ENCODE measurements at regions not wholly inside any gene's neighbourhood (a gene's known extent, or its start where the extent isn't known, plus 50 kb on each side); places are given as distances from the start of the nearest gene placed in this dataset.

DNA sequence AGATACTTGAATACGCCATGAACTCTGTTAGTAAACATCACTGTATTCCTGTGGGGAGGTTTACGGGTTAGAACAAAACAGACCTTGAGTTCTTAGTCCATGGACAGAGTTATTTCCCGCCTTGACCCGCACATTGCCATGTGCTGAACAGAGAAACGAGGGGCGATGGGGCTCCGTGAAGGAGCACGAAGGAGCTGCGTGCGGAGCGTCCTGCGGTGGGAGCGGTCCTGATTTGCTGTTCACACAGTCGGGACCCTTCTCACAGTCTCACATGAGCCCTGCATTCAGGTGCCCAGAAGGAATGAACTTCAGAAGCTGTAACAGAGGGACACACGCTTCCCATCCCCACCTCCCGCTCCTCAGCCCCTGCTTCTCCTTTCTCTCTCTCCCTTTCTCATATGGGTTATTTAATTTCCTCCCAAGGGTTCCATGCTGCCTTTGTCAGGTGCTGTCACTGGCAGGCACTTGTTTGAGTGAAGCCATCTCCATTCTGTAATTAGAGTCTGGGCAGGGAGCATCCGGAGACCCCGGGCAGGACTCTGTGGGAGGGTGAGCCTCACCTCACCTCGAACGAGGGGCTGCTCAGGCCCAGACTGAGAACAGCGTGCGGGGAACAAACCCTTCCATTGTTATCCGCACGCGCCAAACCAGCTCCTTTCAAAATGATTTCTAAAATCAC is 76.9 kb downstream of the TEX29 start:
- TF ChIP-seq, protein P1, sequence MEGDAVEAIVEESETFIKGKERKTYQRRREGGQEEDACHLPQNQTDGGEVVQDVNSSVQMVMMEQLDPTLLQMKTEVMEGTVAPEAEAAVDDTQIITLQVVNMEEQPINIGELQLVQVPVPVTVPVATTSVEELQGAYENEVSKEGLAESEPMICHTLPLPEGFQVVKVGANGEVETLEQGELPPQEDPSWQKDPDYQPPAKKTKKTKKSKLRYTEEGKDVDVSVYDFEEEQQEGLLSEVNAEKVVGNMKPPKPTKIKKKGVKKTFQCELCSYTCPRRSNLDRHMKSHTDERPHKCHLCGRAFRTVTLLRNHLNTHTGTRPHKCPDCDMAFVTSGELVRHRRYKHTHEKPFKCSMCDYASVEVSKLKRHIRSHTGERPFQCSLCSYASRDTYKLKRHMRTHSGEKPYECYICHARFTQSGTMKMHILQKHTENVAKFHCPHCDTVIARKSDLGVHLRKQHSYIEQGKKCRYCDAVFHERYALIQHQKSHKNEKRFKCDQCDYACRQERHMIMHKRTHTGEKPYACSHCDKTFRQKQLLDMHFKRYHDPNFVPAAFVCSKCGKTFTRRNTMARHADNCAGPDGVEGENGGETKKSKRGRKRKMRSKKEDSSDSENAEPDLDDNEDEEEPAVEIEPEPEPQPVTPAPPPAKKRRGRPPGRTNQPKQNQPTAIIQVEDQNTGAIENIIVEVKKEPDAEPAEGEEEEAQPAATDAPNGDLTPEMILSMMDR (IDR thresholded peaks at IDR 0.05; ENCODE audit: insufficient read depth, low read depth, low read length) = no peak
- TF ChIP-seq EZH2 (IDR thresholded peaks at IDR 0.05; ENCODE audit: insufficient read depth, low read length) = no peak
